GM23338 (cell line): ENCODE measurements at regions not wholly inside any gene's neighbourhood (a gene's known extent, or its start where the extent isn't known, plus 50 kb on each side); places are given as distances from the start of the nearest gene placed in this dataset.

Experiments used
- CREB1 ChIP-seq: fragments of 250-450 bp; sonication (Bioruptor Pico); IDR thresholded peaks from 2 replicates; pipeline ENCODE4 v1.5.0; 2020; ENCODE audit warnings: low read depth, mild to moderate bottlenecking, moderate library complexity
- CTCF ChIP-seq, 2 experiments: fragments of 200-600 bp in 1 of 2; sonication (generic) in 1 of 2; conservative IDR thresholded peaks; 2 replicates each; pipeline versions ENCODE4 v1.5.1 to v1.6.1; 2016 to 2017; ENCODE audit warnings: antibody characterized with exemption in 2 of 2, low read depth in 2 of 2, mild to moderate bottlenecking in 2 of 2, moderate library complexity in 1 of 2
- ETS1 ChIP-seq: IDR thresholded peaks from 2 replicates; pipeline ENCODE4 v1.6.1; 2016; ENCODE audit warnings: antibody characterized with exemption
- EZH2 ChIP-seq: fragments of 200-600 bp; sonication (generic); IDR thresholded peaks from one replicate; pipeline ENCODE4 v1.8.0; 2017; ENCODE audit warnings: antibody characterized with exemption, mild to moderate bottlenecking, low read depth; ENCODE audit not compliant: unreplicated experiment
- EZH2phosphoT487 ChIP-seq: fragments of 200-600 bp; sonication (generic); IDR thresholded peaks from one replicate; pipeline ENCODE4 v1.8.1; 2018; ENCODE audit warnings: antibody characterized with exemption; ENCODE audit not compliant: unreplicated experiment
- JUNB ChIP-seq: IDR thresholded peaks from one replicate; pipeline ENCODE4 v1.6.1; 2016; ENCODE audit warnings: antibody characterized with exemption; ENCODE audit not compliant: unreplicated experiment
- NANOG ChIP-seq: IDR thresholded peaks from 2 replicates; pipeline ENCODE4 v1.6.1; 2016; ENCODE audit warnings: antibody characterized with exemption, borderline replicate concordance
- POLR2AphosphoS5 ChIP-seq: IDR thresholded peaks from 2 replicates; pipeline ENCODE4 v1.6.1; 2016; ENCODE audit warnings: antibody characterized with exemption, low read depth
- REST ChIP-seq: IDR thresholded peaks from one replicate; pipeline ENCODE4 v1.6.1; 2018; ENCODE audit warnings: antibody characterized with exemption; ENCODE audit not compliant: unreplicated experiment
- STAT1 ChIP-seq: IDR thresholded peaks from one replicate; pipeline ENCODE4 v1.6.1; 2016; ENCODE audit warnings: antibody characterized with exemption; ENCODE audit not compliant: unreplicated experiment
- ZNF114 ChIP-seq: fragments of 250-450 bp; sonication (Bioruptor Pico); IDR thresholded peaks from 2 replicates; pipeline ENCODE4 v1.5.0; 2020; ENCODE audit warnings: mild to moderate bottlenecking, moderate library complexity

GRCh38 chr9:93812410-93812668, 142.8 kb downstream of the BARX1 start:
- TF ChIP-seq REST (no peak), CREB1 (CRISPR knock-in tag) (no peak), CTCF (conservative IDR thresholded peaks at IDR 0.05; ENCODE audit: low read depth in 2 of 2) (no peak), EZH2phosphoT487 (no peak), EZH2 (no peak), POLR2AphosphoS5 (no peak), JUNB (no peak), ETS1 (no peak), NANOG (no peak), ZNF114 (no peak), STAT1 (no peak)
